SK-N-SH (cell line): ENCODE measurements at regions not wholly inside any gene's neighbourhood (a gene's known extent, or its start where the extent isn't known, plus 50 kb on each side); places are given as distances from the start of the nearest gene placed in this dataset.

Source experiments
- CTCF ChIA-PET: fragments of 300-600, 350-600 bp; formaldehyde crosslinking; extraction: SDS; loops from one replicate; lab custom pipeline; 2021; lab: Yijun Ruan, JAX
- POLR2A ChIA-PET: fragments of 350-600 bp; sonication (Branson Sonifier 250); formaldehyde crosslinking; extraction: SDS; loops from one replicate; lab custom pipeline; 2020; ENCODE audit warnings: antibody characterized with exemption, inconsistent platforms; lab: Yijun Ruan, JAX
- DNase-seq: peaks from one replicate; pipeline ENCODE4 v3.0.0; 2012
- H2AFZ ChIP-seq: fragments of 200-600 bp; sonication (generic); 2 replicates; pipeline ENCODE4 v1.8.1; 2016; ENCODE audit warnings: antibody characterized with exemption, mild to moderate bottlenecking, low read depth
- H3F3A ChIP-seq: fragments of 200-600 bp; sonication (generic); replicated peaks from 2 replicates; pipeline ENCODE3; 2016; ENCODE audit warnings: antibody characterized with exemption, mild to moderate bottlenecking; ENCODE audit not compliant: insufficient read depth
- H3K27ac ChIP-seq, 2 experiments: fragments of 200-500 bp in 1 of 2; fragments of 200-600 bp in 1 of 2; sonication (Bioruptor generic) in 1 of 2; sonication (generic), shearing (Covaris generic) in 1 of 2; 2 replicates each; pipeline versions ENCODE4 v1.5.1 to v1.6.1; 2014 to 2016; ENCODE audit warnings: low read depth in 2 of 2, inconsistent platforms in 1 of 2, low read length in 1 of 2, mild to moderate bottlenecking in 1 of 2, mixed read lengths in 1 of 2
- H3K27me3 ChIP-seq: fragments of 200-600 bp; sonication (generic), shearing (Covaris generic); 2 replicates; pipeline ENCODE4 v1.6.1; 2016; ENCODE audit warnings: mixed run types; ENCODE audit not compliant: insufficient read depth
- H3K36me3 ChIP-seq, 2 experiments: fragments of 200-500 bp in 1 of 2; fragments of 200-600 bp in 1 of 2; sonication (Bioruptor generic) in 1 of 2; sonication (generic) in 1 of 2; replicated peaks in 1 of 2; 2 replicates each; pipeline versions ENCODE3 to v1.5.1; 2014 to 2016; ENCODE audit warnings: low read length in 1 of 2, mild to moderate bottlenecking in 1 of 2; ENCODE audit not compliant: insufficient read depth in 2 of 2, control insufficient read depth in 1 of 2
- H3K4me1 ChIP-seq, 2 experiments: fragments of 200-500 bp in 1 of 2; fragments of 200-600 bp in 1 of 2; sonication (Bioruptor generic) in 1 of 2; sonication (generic), shearing (Covaris generic) in 1 of 2; 2 replicates each; pipeline versions ENCODE4 v1.5.1 to v1.6.1; 2014 to 2016; ENCODE audit warnings: low read depth in 1 of 2, low read length in 1 of 2, mixed run types in 1 of 2; ENCODE audit not compliant: insufficient read depth in 2 of 2, control insufficient read depth in 1 of 2
- H3K4me2 ChIP-seq: fragments of 200-600 bp; sonication (generic), shearing (Covaris generic); 2 replicates; pipeline ENCODE4 v1.6.1; 2017; ENCODE audit warnings: mixed run types
- H3K4me3 ChIP-seq, 2 experiments: fragments of 200-500 bp in 1 of 2; fragments of 200-600 bp in 1 of 2; sonication (Bioruptor generic) in 1 of 2; sonication (generic), shearing (Covaris generic) in 1 of 2; 2 replicates each; pipeline versions ENCODE4 v1.5.1 to v1.8.1; 2014 to 2016; ENCODE audit warnings: low read depth in 2 of 2, inconsistent platforms in 1 of 2, low read length in 1 of 2, mild to moderate bottlenecking in 1 of 2, mixed read lengths in 1 of 2, moderate library complexity in 1 of 2
- H3K79me2 ChIP-seq: fragments of 200-600 bp; sonication (generic); 2 replicates; pipeline ENCODE4 v1.8.1; 2017; ENCODE audit warnings: mild to moderate bottlenecking; ENCODE audit not compliant: insufficient read depth
- H3K9ac ChIP-seq: fragments of 200-600 bp; sonication (generic); 2 replicates; pipeline ENCODE4 v1.6.1; 2017; ENCODE audit warnings: mixed run types
- H3K9me2 ChIP-seq: fragments of 200-600 bp; sonication (generic); 2 replicates; pipeline ENCODE4 v1.6.1; 2017; ENCODE audit warnings: mixed run types
- H3K9me3 ChIP-seq: fragments of 200-600 bp; sonication (generic); 2 replicates; pipeline ENCODE4 v1.6.1; 2017; ENCODE audit warnings: mixed run types, mild to moderate bottlenecking, moderate library complexity
- H4K20me1 ChIP-seq: fragments of 200-600 bp; sonication (generic); 2 replicates; pipeline ENCODE4 v1.6.1; 2017; ENCODE audit warnings: mild to moderate bottlenecking, mixed run types; ENCODE audit not compliant: insufficient read depth
- CHD2 ChIP-seq: fragments of 150-350 bp; IDR thresholded peaks from 2 replicates; pipeline ENCODE4 v1.6.1; 2018; ENCODE audit warnings: low read length; ENCODE audit not compliant: partially characterized antibody
- EP300 ChIP-seq, 2 experiments: IDR thresholded peaks; 2 replicates each; pipeline versions ENCODE4 v1.4.0 to v1.6.1; 2012; ENCODE audit warnings: borderline replicate concordance in 1 of 2, low read depth in 1 of 2, low read length in 1 of 2
- FOSL2 ChIP-seq: IDR thresholded peaks from 2 replicates; pipeline ENCODE4 v1.4.0; 2012; ENCODE audit warnings: low read depth, mild to moderate bottlenecking, moderate library complexity, borderline replicate concordance
- FOXM1 ChIP-seq: IDR thresholded peaks from 2 replicates; pipeline ENCODE4 v1.4.0; 2012; ENCODE audit warnings: low read depth, mild to moderate bottlenecking
- GABPA ChIP-seq: IDR thresholded peaks from 2 replicates; pipeline ENCODE4 v1.4.0; 2012; ENCODE audit warnings: low read depth, mild to moderate bottlenecking
- GATA2 ChIP-seq: sonication (generic); formaldehyde crosslinking; IDR thresholded peaks from 2 replicates; pipeline ENCODE4 v1.5.0; 2020; ENCODE audit warnings: mild to moderate bottlenecking, missing genetic modification reagents
- MXI1 ChIP-seq: IDR thresholded peaks from 2 replicates; pipeline ENCODE4 v1.6.1; 2012; ENCODE audit warnings: mild to moderate bottlenecking, low read depth, low read length, improper control_type of control experiment
- NFIC ChIP-seq: IDR thresholded peaks from 2 replicates; pipeline ENCODE4 v1.4.0; 2012; ENCODE audit warnings: borderline replicate concordance
- NRF1 ChIP-seq: IDR thresholded peaks from 2 replicates; pipeline ENCODE4 v1.6.1; 2012; ENCODE audit warnings: low read depth, mild to moderate bottlenecking, low read length
- RCOR1 ChIP-seq: fragments of 150-350 bp; IDR thresholded peaks from 2 replicates; pipeline ENCODE4 v1.6.1; 2017; ENCODE audit warnings: antibody characterized with exemption, low read length
- SIN3A ChIP-seq: IDR thresholded peaks from 2 replicates; pipeline ENCODE4 v1.6.1; 2012; ENCODE audit warnings: low read depth, mild to moderate bottlenecking, low read length, moderate library complexity, borderline replicate concordance
- TCF12 ChIP-seq: IDR thresholded peaks from 2 replicates; pipeline ENCODE4 v1.4.0; 2012
- TEAD4 ChIP-seq: IDR thresholded peaks from 2 replicates; pipeline ENCODE4 v1.4.0; 2012; ENCODE audit warnings: mild to moderate bottlenecking, borderline replicate concordance; ENCODE audit not compliant: insufficient read depth
- WGBS: methylation state at CpG from one replicate; pipeline ENCODE4 v1.1.6; 2017; ENCODE audit warnings: low lambda C conversion rate; 5-methylcytosine and 5-hydroxymethylcytosine counted together
- TF ChIP-seq, protein P1 (sequence below): IDR thresholded peaks from 2 replicates; pipeline ENCODE4 v1.6.1; 2012; ENCODE audit warnings: mild to moderate bottlenecking, low read depth, low read length, moderate library complexity
- TF ChIP-seq, protein P2 (sequence below): IDR thresholded peaks from 2 replicates; pipeline ENCODE4; 2012
- TF ChIP-seq, protein P3 (sequence below): fragments of 150-350 bp; IDR thresholded peaks from 2 replicates; pipeline ENCODE4 v1.6.1; 2016; ENCODE audit warnings: mild to moderate bottlenecking, low read depth, low read length
- TF ChIP-seq, protein P4 (sequence below): IDR thresholded peaks from 2 replicates; pipeline ENCODE4 v1.4.0; 2012; ENCODE audit warnings: low read depth, borderline replicate concordance
- TF ChIP-seq, protein P5 (sequence below): fragments of 200-600 bp; sonication (generic); IDR thresholded peaks from 2 replicates; pipeline ENCODE4 v1.6.1; 2017; ENCODE audit warnings: antibody characterized with exemption, mild to moderate bottlenecking, moderate library complexity

DNA sequence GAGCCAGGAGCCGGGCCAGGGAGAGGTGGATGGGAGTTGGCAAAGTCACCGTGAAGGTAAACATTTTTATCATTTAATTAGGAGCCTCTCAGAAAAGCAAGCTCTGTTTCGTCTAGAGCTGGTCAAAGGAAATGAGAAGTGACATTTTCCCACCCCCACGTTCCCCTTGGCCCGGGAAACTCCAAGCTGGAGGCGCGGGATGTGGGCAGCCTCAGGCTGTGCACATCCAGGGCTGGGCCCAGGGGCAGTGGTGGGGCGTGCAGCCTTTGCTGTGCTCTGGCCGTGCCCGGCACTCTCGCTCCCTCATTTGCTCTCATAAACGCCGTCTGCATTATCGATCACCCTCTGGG lies 135.6 kb upstream of the RET start (continued):
- TF ChIP-seq GATA2 (CRISPR knock-in tag) (no peak), RCOR1 (0 out of 2 replicates have a peak, but pooled peaks have one; percentile 64), CHD2 (no peak), FOSL2 (no peak)
- TF ChIP-seq, protein P1, sequence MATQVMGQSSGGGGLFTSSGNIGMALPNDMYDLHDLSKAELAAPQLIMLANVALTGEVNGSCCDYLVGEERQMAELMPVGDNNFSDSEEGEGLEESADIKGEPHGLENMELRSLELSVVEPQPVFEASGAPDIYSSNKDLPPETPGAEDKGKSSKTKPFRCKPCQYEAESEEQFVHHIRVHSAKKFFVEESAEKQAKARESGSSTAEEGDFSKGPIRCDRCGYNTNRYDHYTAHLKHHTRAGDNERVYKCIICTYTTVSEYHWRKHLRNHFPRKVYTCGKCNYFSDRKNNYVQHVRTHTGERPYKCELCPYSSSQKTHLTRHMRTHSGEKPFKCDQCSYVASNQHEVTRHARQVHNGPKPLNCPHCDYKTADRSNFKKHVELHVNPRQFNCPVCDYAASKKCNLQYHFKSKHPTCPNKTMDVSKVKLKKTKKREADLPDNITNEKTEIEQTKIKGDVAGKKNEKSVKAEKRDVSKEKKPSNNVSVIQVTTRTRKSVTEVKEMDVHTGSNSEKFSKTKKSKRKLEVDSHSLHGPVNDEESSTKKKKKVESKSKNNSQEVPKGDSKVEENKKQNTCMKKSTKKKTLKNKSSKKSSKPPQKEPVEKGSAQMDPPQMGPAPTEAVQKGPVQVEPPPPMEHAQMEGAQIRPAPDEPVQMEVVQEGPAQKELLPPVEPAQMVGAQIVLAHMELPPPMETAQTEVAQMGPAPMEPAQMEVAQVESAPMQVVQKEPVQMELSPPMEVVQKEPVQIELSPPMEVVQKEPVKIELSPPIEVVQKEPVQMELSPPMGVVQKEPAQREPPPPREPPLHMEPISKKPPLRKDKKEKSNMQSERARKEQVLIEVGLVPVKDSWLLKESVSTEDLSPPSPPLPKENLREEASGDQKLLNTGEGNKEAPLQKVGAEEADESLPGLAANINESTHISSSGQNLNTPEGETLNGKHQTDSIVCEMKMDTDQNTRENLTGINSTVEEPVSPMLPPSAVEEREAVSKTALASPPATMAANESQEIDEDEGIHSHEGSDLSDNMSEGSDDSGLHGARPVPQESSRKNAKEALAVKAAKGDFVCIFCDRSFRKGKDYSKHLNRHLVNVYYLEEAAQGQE: no peak

DNA sequence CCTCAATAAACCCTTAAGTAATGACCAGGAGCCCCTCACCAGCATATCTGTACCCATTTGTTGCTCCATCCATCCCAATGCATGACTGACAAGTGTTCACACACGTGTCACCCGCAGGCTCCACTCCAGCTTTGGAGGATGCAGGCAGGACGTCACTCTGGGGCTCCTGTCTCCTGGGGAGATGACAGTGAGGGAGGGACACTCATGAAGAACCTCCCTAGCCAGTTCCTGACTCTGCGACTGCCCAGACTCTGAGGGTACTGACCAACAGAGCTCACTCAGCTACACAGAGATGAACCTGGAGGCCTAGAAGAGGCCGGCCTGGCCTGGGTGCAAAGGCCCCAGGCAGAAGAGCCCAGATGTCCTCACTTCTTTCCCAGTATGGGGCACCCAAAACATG lies 135.1 kb upstream of the RET start:
- Histone ChIP-seq H3K79me2 (no peaks in the 10 kb centered on the region), H3K9me2 (no peaks in the 10 kb centered on the region), H3K4me2 (no peak overlapping the region), H3K27ac (peak overlapping the region in 1 of 2 experiments; percentile 83; a peak in 2 of 4 replicates), H3K4me3 (no peak overlapping the region), H3K4me1 (peaks cover 0 to 48% of the 10 kb centered on the region in 2 experiments; a peak in 2 of 4 replicates), H3K36me3 (no peaks in the 10 kb centered on the region), H4K20me1 (no peaks in the 10 kb centered on the region), H3K9me3 (no peaks in the 10 kb centered on the region), H3K9ac (no peak overlapping the region), H3K27me3 (no peaks in the 10 kb centered on the region), H2AFZ (no peak overlapping the region), H3F3A (no peaks in the 10 kb centered on the region)
- 83% methylated on average over 4 of the region's 5 CpGs for WGBS
- ChIA-PET CTCF (interaction anchor here (1.4 to 2.6 kb wide), 3 partner anchors 21 to 137 kb away, joined by 3 to 11 read pairs (median 4); no protein-coding TSS in a partner anchor), POLR2A (interaction anchor here (0.5 to 1.8 kb wide), 5 partner anchors 29 to 118 kb away, joined by 3 to 12 read pairs (median 3); no protein-coding TSS in a partner anchor)
- no peak for DNase-seq
- TF ChIP-seq, protein P2, sequence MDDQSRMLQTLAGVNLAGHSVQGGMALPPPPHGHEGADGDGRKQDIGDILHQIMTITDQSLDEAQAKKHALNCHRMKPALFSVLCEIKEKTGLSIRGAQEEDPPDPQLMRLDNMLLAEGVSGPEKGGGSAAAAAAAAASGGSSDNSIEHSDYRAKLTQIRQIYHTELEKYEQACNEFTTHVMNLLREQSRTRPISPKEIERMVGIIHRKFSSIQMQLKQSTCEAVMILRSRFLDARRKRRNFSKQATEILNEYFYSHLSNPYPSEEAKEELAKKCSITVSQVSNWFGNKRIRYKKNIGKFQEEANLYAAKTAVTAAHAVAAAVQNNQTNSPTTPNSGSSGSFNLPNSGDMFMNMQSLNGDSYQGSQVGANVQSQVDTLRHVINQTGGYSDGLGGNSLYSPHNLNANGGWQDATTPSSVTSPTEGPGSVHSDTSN: no peak
- TF ChIP-seq GABPA: no peak
- TF ChIP-seq, protein P1: no peak
- TF ChIP-seq MXI1: no peak
- no peak for TF ChIP-seq TEAD4
- no peak for TF ChIP-seq EP300 (IDR thresholded peaks at IDR 0.05; ENCODE audit: borderline replicate concordance in 1 of 2, low read depth in 1 of 2, low read length in 1 of 2)
- no peak for TF ChIP-seq FOSL2
- TF ChIP-seq, protein P3, sequence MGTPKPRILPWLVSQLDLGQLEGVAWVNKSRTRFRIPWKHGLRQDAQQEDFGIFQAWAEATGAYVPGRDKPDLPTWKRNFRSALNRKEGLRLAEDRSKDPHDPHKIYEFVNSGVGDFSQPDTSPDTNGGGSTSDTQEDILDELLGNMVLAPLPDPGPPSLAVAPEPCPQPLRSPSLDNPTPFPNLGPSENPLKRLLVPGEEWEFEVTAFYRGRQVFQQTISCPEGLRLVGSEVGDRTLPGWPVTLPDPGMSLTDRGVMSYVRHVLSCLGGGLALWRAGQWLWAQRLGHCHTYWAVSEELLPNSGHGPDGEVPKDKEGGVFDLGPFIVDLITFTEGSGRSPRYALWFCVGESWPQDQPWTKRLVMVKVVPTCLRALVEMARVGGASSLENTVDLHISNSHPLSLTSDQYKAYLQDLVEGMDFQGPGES: no peak
- TF ChIP-seq FOXM1: no peak
- no peak for TF ChIP-seq SIN3A
- no peak for TF ChIP-seq TCF12
- TF ChIP-seq, protein P4, sequence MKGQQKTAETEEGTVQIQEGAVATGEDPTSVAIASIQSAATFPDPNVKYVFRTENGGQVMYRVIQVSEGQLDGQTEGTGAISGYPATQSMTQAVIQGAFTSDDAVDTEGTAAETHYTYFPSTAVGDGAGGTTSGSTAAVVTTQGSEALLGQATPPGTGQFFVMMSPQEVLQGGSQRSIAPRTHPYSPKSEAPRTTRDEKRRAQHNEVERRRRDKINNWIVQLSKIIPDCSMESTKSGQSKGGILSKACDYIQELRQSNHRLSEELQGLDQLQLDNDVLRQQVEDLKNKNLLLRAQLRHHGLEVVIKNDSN: no peak
- TF ChIP-seq, protein P5, sequence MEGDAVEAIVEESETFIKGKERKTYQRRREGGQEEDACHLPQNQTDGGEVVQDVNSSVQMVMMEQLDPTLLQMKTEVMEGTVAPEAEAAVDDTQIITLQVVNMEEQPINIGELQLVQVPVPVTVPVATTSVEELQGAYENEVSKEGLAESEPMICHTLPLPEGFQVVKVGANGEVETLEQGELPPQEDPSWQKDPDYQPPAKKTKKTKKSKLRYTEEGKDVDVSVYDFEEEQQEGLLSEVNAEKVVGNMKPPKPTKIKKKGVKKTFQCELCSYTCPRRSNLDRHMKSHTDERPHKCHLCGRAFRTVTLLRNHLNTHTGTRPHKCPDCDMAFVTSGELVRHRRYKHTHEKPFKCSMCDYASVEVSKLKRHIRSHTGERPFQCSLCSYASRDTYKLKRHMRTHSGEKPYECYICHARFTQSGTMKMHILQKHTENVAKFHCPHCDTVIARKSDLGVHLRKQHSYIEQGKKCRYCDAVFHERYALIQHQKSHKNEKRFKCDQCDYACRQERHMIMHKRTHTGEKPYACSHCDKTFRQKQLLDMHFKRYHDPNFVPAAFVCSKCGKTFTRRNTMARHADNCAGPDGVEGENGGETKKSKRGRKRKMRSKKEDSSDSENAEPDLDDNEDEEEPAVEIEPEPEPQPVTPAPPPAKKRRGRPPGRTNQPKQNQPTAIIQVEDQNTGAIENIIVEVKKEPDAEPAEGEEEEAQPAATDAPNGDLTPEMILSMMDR: no peak
- TF ChIP-seq NFIC: no peak
- TF ChIP-seq CHD2: no peak
- no peak for TF ChIP-seq NRF1
- TF ChIP-seq RCOR1: no peak
